ENCODE measurements at regions not wholly inside any gene's neighbourhood (a gene's known extent, or its start where the extent isn't known, plus 50 kb on each side); places are given as distances from the start of the nearest gene placed in this dataset.

DNA sequence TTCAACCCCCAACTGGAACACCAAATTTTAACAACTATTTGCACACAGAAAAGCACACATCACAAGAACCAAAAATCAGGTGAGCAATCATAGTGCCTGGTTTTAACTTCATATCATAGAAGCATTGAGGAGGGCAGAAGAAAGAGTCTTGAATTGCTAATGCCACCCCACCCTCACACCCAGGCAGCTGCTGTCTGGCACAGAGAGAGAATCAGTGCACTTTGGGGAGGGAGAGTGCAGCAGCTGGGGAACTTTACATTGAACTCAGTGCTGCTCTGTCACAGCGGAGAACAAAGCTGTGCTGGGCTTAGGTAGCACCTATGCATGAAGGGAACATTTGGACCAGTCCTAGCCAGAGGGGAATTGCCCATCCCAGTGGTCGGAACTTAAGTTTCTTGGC, 76.0 kb upstream of the KBTBD8 start:
- Histone ChIP-seq H3K4me2 (ENCODE audit: low read depth, low read length, poor library complexity, severe bottlenecking) (no peak overlapping the region), H4K20me1 (ENCODE audit: low read depth, low read length) (no peaks in the 10 kb centered on the region), H3K27ac (ENCODE audit: low read depth, low read length) (no peak overlapping the region), H3K4me3 (ENCODE audit: insufficient read depth, low read length, poor library complexity, severe bottlenecking) (no peak overlapping the region), H3K9ac (ENCODE audit: low read length) (no peak overlapping the region), H3K27me3 (ENCODE audit: low read length) (no peaks in the 10 kb centered on the region), H3K9me3 (ENCODE audit: insufficient read depth, low read length) (no peaks in the 10 kb centered on the region), H2AFZ (ENCODE audit: low read depth, low read length, severe bottlenecking) (no peak overlapping the region), H3F3A (ENCODE audit: insufficient read depth) (no peaks in the 10 kb centered on the region), H3K36me3 (ENCODE audit: low read length) (no peaks in the 10 kb centered on the region), H3K79me2 (ENCODE audit: insufficient read depth, low read length) (no peaks in the 10 kb centered on the region), H3K9me2 (replicated peaks; ENCODE audit: insufficient read depth, low read length) (no peaks in the 10 kb centered on the region)
- TF ChIP-seq, protein P1, sequence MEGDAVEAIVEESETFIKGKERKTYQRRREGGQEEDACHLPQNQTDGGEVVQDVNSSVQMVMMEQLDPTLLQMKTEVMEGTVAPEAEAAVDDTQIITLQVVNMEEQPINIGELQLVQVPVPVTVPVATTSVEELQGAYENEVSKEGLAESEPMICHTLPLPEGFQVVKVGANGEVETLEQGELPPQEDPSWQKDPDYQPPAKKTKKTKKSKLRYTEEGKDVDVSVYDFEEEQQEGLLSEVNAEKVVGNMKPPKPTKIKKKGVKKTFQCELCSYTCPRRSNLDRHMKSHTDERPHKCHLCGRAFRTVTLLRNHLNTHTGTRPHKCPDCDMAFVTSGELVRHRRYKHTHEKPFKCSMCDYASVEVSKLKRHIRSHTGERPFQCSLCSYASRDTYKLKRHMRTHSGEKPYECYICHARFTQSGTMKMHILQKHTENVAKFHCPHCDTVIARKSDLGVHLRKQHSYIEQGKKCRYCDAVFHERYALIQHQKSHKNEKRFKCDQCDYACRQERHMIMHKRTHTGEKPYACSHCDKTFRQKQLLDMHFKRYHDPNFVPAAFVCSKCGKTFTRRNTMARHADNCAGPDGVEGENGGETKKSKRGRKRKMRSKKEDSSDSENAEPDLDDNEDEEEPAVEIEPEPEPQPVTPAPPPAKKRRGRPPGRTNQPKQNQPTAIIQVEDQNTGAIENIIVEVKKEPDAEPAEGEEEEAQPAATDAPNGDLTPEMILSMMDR (IDR thresholded peaks at IDR 0.05; ENCODE audit: insufficient read depth, low read length, poor library complexity, severe bottlenecking), result no peak
- no peak for TF ChIP-seq EZH2phosphoT487 (conservative IDR thresholded peaks at IDR 0.05; ENCODE audit: low read length)

- Histone ChIP-seq H3K9me3 (ENCODE audit: insufficient read depth, low read length) (no peaks in the 10 kb centered on the region), H3K4me2 (ENCODE audit: low read depth, low read length, poor library complexity, severe bottlenecking) (no peak overlapping the region), H3K79me2 (ENCODE audit: insufficient read depth, low read length) (no peaks in the 10 kb centered on the region), H2AFZ (ENCODE audit: low read depth, low read length, severe bottlenecking) (no peak overlapping the region), H3K4me3 (ENCODE audit: insufficient read depth, low read length, poor library complexity, severe bottlenecking) (no peak overlapping the region), H3K9me2 (replicated peaks; ENCODE audit: insufficient read depth, low read length) (no peaks in the 10 kb centered on the region), H3K27me3 (ENCODE audit: low read length) (no peaks in the 10 kb centered on the region), H3K9ac (ENCODE audit: low read length) (no peak overlapping the region), H4K20me1 (ENCODE audit: low read depth, low read length) (no peaks in the 10 kb centered on the region), H3K27ac (ENCODE audit: low read depth, low read length) (no peak overlapping the region), H3F3A (ENCODE audit: insufficient read depth) (no peaks in the 10 kb centered on the region), H3K36me3 (ENCODE audit: low read length) (no peaks in the 10 kb centered on the region)
- TF ChIP-seq, protein P1 (IDR thresholded peaks at IDR 0.05; ENCODE audit: insufficient read depth, low read length, poor library complexity, severe bottlenecking), result no peak
- no peak for TF ChIP-seq EZH2phosphoT487 (conservative IDR thresholded peaks at IDR 0.05; ENCODE audit: low read length)
Measured at GRCh38 chr3:66923969-66924368, 74.1 kb upstream of the KBTBD8 start.

DNA sequence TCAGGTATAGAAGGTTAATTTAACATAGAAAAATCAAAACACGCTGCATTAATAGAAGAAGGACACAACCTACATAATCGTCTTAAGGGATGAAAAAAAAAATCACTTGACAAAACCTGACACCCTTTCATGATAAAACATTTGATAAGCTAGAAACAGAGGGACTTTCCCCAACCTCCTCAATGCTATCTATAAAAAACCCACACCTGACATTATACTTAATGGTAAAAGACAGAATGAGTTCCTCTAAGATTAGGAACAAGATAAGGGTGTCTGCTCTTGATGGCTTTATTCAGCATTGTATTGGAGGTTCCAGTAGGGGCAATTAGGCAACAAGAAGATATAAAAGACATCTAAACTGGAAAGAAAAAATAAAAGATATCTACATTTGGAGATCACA, 69.9 kb upstream of the KBTBD8 start:
- no peaks in the 10 kb centered on the region for H3K36me3 ChIP-seq (ENCODE audit: low read length)
- no peaks in the 10 kb centered on the region for H3K27me3 ChIP-seq (ENCODE audit: low read length)
- H3K9me2 ChIP-seq (replicated peaks; ENCODE audit: insufficient read depth, low read length), result no peaks in the 10 kb centered on the region
- no peak overlapping the region for H3K27ac ChIP-seq (ENCODE audit: low read depth, low read length)
- no peak overlapping the region for H2AFZ ChIP-seq (ENCODE audit: low read depth, low read length, severe bottlenecking)
- H3K4me3 ChIP-seq (ENCODE audit: insufficient read depth, low read length, poor library complexity, severe bottlenecking), result no peak overlapping the region
- H3K9ac ChIP-seq (ENCODE audit: low read length), result no peak overlapping the region
- H3F3A ChIP-seq (ENCODE audit: insufficient read depth), result no peaks in the 10 kb centered on the region
- no peaks in the 10 kb centered on the region for H4K20me1 ChIP-seq (ENCODE audit: low read depth, low read length)
- no peaks in the 10 kb centered on the region for H3K9me3 ChIP-seq (ENCODE audit: insufficient read depth, low read length)
- H3K4me2 ChIP-seq (ENCODE audit: low read depth, low read length, poor library complexity, severe bottlenecking), result no peak overlapping the region
- no peak for TF ChIP-seq EZH2phosphoT487 (conservative IDR thresholded peaks at IDR 0.05; ENCODE audit: low read length)
- TF ChIP-seq, protein P1 (IDR thresholded peaks at IDR 0.05; ENCODE audit: insufficient read depth, low read length, poor library complexity, severe bottlenecking), result no peak
- H3K79me2 ChIP-seq (ENCODE audit: insufficient read depth, low read length), result no peaks in the 10 kb centered on the region

Measured in SU-DHL-6 (cell line).